Pancreas (tissue), 10 donors: ENCODE measurements at regions not wholly inside any gene's neighbourhood (a gene's known extent, or its start where the extent isn't known, plus 50 kb on each side); places are given as distances from the start of the nearest gene placed in this dataset.
A peak's percentile ranks its signal among the peaks of the same experiment; 100 is the strongest.

ENCODE experiments used
- ATAC-seq, 4 donors: fragments of 200-7000 bp; cut with Tn5 transposase; one replicate each; pipeline versions ENCODE4 v1.8.0 to v1.9.1; 2020; ENCODE audit warnings: mild to moderate bottlenecking in 4 of 4, moderate library complexity in 4 of 4
- DNase-seq, 6 donors: peaks; one replicate each; pipeline ENCODE4 v3.0.0-alpha.2; 2020
- FAIRE-seq: peaks from 2 replicates; lab custom pipeline; 2012; peaks lifted over from hg19 to GRCh38; lab: Jason Lieb, UNC
- H3K27ac ChIP-seq, 4 donors: fragments of 200-600 bp; sonication (generic); 1 replicate in 3 of 4; 2 replicates in 1 of 4; pipeline versions ENCODE4 v1.5.0 to v1.8.0; 2020
- H3K27me3 ChIP-seq, 4 donors: fragments of 200-600 bp; one replicate each; pipeline ENCODE4 v1.8.0; 2021
- H3K36me3 ChIP-seq, 3 donors: fragments of 200-600 bp; sonication (generic) in 1 of 3; one replicate each; pipeline versions ENCODE4 v1.5.0 to v1.8.0; 2020 to 2021
- H3K4me1 ChIP-seq, 3 donors: fragments of 200-600 bp; one replicate each; pipeline ENCODE4 v1.8.0; 2021
- H3K4me3 ChIP-seq, 4 donors: fragments of 200-600 bp; sonication (generic) in 2 of 4; one replicate each; pipeline versions ENCODE4 v1.5.0 to v1.8.0; 2020 to 2021
- H3K9me3 ChIP-seq, 4 donors: fragments of 200-600 bp; one replicate each; pipeline ENCODE4 v1.8.0; 2021
- WGBS, 2 donors: extraction: QIAGEN DNeasy Blood & Tissue Kit; methylation state at CpG; one replicate each; pipeline ENCODE4 v1.1.7; 2013; 5-methylcytosine and 5-hydroxymethylcytosine counted together
- intact Hi-C, 3 donors: fragments of 100-400 bp; cut with DNase I; formaldehyde crosslinking; loops; one replicate each; pipeline versions ENCODE4 v1.11.1 to v1.14.2; 2022
- TF ChIP-seq, protein P1 (sequence below), 4 donors: fragments of 200-600 bp; sonication (generic) in 3 of 4; IDR thresholded peaks; one replicate each; pipeline versions ENCODE4 v1.5.0 to v1.8.0; 2021; ENCODE audit warnings: antibody characterized with exemption in 4 of 4
- donor health status: healthy with polysubstance abuse.
- donor health status: DM: no; HTN: no; CAD: no; lungs with moderate emphysema.
- donor health status: DM: no; HTN: no; CAD: no.
- donor health status: control.
- donor health status: control.
- donor health status: Bipolar disorder and iron deficiency.
- donor health status: DM: yes; HTN: yes; CAD: no.
- donor health status: DM: no; HTN: no; CAD: no.
- donor health status: DM: no; HTN: no; CAD: no.
- donor health status: DM: yes; HTN: yes; CAD: no.

DNA sequence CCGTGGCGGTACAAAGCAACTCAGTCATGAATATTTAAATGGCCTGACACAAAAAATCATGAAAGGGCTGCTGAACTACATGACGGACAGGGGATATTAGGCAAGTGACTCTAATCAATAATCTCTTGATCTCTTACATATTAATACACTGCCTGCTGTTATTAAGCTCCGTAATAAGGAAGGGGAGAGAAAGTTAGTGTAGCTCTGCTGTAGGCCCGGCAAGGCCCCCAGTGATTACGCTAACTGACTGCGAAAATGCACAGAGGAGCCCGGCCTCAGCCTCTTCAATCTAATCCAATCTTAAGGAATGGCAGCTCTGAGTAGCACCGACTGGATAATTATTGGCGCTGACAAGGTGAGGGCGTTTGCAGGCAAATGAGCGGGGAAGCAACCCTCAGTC lies 583.5 kb upstream of the MKI67 start:
- Histone ChIP-seq H3K27ac (no peak overlapping the region), H3K4me3 (no peak overlapping the region), H3K9me3 (no peaks in the 10 kb centered on the region), H3K27me3 (peaks cover 0 to 5% (median 0%) of the 10 kb centered on the region in 4 donors), H3K36me3 (no peaks in the 10 kb centered on the region), H3K4me1 (no peaks in the 10 kb centered on the region)
- FAIRE-seq = no peak
- TF ChIP-seq, protein P1, sequence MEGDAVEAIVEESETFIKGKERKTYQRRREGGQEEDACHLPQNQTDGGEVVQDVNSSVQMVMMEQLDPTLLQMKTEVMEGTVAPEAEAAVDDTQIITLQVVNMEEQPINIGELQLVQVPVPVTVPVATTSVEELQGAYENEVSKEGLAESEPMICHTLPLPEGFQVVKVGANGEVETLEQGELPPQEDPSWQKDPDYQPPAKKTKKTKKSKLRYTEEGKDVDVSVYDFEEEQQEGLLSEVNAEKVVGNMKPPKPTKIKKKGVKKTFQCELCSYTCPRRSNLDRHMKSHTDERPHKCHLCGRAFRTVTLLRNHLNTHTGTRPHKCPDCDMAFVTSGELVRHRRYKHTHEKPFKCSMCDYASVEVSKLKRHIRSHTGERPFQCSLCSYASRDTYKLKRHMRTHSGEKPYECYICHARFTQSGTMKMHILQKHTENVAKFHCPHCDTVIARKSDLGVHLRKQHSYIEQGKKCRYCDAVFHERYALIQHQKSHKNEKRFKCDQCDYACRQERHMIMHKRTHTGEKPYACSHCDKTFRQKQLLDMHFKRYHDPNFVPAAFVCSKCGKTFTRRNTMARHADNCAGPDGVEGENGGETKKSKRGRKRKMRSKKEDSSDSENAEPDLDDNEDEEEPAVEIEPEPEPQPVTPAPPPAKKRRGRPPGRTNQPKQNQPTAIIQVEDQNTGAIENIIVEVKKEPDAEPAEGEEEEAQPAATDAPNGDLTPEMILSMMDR (IDR thresholded peaks at IDR 0.05) = no peak
- intact Hi-C loops = no loop called here
- 55 to 58% methylated on average over 12 of the region's 12 CpGs for WGBS, 2 donors
- no peak for DNase-seq
- no peak for ATAC-seq

DNA sequence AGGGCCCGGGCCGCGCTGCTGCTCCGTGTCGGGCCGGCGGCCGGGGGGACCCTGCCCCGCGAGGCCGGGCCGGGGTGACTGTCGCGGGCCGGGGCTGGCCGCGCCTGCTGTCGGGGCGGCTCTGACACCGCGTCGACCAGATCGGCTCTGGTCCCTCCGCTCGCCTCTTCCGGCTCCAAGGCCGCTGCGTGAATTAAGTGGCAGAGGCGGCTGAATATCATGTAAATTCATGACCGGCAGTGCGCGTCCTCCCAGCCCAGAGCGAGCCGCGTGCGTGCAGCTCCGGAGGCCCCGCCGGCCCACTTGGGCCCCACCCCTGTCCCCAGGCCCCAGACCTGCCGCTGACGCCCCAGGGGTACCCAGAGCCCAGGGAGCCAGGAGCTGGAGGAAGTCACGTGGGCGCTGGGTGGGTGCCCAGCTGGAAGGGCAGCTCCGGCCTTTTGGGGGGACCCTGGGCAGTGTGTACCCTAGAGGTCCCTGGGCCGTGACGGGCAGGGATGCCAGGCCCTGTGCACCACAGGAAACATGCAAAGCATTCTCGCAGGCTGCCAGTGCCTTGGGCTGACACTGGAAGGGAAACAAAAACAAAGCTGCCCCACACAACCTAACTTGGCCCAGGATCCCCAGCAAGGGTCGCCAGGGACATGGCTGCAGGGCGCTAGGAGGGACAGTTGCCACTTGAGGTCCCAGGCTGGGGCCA lies 584.0 kb upstream of the MKI67 start:
- H3K36me3 ChIP-seq = no peaks in the 10 kb centered on the region
- H3K9me3 ChIP-seq = no peaks in the 10 kb centered on the region
- no peak for ATAC-seq
- intact Hi-C loops = no loop called here
- H3K27me3 ChIP-seq = peaks cover 0 to 5% (median 0%) of the 10 kb centered on the region in 4 donors
- TF ChIP-seq, protein P1 (IDR thresholded peaks at IDR 0.05) = no peak
- no peak for FAIRE-seq
- no peak overlapping the region for H3K4me3 ChIP-seq
- WGBS, 2 donors = 32 to 33% methylated on average over 47 to 49 of the region's 49 CpGs
- H3K27ac ChIP-seq = no peak overlapping the region
- DNase-seq = peak in 1 of 6 donors; percentile 56
- H3K4me1 ChIP-seq = no peaks in the 10 kb centered on the region

DNA sequence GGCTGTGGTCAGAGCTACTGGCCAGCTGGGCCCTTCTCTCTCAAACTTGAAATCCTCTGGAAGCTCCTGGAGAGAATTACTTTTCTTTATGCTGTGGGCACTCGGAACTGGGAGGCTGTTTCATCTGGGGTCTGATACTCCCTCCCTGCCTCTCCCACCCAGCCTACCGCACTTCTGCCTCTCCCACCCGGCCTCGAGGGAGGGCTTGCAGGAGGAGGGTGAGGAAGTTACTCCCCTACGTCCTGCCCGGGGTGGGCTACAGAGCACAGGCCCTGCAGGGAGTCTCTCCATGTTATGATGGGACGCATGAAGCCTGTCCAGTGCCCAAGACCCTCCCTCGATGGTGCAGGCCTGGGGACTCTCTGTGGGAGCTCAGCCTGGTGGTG lies 584.6 kb upstream of the MKI67 start:
- peak in 1 of 6 donors; percentile 30 for DNase-seq
- Histone ChIP-seq H3K4me1 (no peaks in the 10 kb centered on the region), H3K27ac (no peak overlapping the region), H3K27me3 (peaks cover 0 to 4% (median 0%) of the 10 kb centered on the region in 4 donors), H3K4me3 (no peak overlapping the region), H3K36me3 (no peaks in the 10 kb centered on the region), H3K9me3 (no peaks in the 10 kb centered on the region)
- no peak for ATAC-seq
- 71 to 77% methylated on average over 8 of the region's 8 CpGs for WGBS, 2 donors
- intact Hi-C loops = no loop called here
- no peak for FAIRE-seq
- TF ChIP-seq, protein P1 (IDR thresholded peaks at IDR 0.05) = no peak

DNA sequence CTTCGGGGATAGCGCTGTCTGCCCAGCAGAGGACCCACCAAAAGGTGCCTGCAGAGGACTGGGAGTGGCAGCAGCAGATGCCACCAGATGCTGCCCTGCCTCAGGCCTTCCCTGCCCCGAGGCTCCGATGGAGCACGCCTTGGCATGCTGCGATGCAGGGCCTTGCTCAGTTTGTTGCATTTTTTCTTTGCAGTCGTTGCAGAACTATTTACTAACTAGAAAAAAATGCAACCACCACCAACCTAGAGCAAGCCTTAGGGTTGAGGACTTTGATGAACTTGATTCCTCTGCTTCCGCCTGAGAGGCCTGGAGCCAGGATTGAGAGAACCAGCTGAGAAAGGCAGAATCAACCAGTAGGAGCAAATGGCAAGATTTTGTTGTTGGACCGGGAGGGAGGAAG lies 585.6 kb upstream of the MKI67 start:
- FAIRE-seq (no peak), ATAC-seq (no peak), DNase-seq (no peak)
- TF ChIP-seq, protein P1 (IDR thresholded peaks at IDR 0.05) = no peak
- no peaks in the 10 kb centered on the region for H3K4me1 ChIP-seq
- H3K27ac ChIP-seq = no peak overlapping the region
- H3K9me3 ChIP-seq = no peaks in the 10 kb centered on the region
- H3K36me3 ChIP-seq = no peaks in the 10 kb centered on the region
- H3K4me3 ChIP-seq = no peak overlapping the region
- intact Hi-C loops = no loop called here
- WGBS, 2 donors = 78 to 80% methylated on average over 9 of the region's 9 CpGs
- H3K27me3 ChIP-seq = no peaks in the 10 kb centered on the region

DNA sequence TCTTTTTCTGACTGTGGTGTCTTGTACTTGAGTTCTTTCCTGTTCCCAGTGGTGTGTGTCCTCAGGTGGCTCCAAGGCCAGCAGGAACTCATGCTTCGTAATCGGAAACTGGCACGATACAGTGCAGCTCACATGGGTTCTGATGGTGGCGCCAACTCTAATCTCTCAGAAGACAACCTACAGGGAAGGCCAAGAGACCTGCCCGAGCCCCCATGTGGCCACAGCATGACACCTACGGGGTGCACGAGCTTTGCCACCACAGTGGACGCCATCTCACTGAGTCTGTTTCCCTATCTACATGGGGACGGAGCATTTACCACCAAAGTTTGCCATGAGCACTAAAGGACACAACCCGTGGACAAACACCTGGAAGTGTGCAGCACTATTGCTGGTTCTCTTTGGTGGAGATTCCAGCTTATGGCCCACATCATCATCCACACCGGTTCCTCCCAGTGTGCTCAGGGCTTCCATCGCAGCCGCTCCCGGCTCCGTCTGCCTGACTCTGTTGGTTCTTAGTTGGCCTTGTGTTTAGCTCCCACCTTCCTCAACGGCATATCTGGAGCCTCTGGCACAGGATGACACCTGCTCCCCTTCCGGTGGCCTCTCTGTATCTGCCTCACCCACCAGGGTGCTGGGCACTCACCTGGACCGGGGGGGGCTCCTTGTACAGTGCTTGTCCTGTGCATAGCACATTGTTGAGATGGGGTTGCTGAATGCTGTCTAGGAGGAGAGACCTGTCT lies 586.6 kb upstream of the MKI67 start:
- FAIRE-seq = no peak
- Histone ChIP-seq H3K4me1 (no peaks in the 10 kb centered on the region), H3K27ac (no peak overlapping the region), H3K36me3 (no peaks in the 10 kb centered on the region), H3K9me3 (no peaks in the 10 kb centered on the region), H3K4me3 (no peak overlapping the region), H3K27me3 (no peaks in the 10 kb centered on the region)
- TF ChIP-seq, protein P1 (IDR thresholded peaks at IDR 0.05) = no peak
- peak in 1 of 6 donors; percentile 27 for DNase-seq
- 83 to 87% methylated on average over 18 of the region's 18 CpGs for WGBS, 2 donors
- no peak for ATAC-seq
- intact Hi-C loops = no loop called here
